Hepatocyte (in vitro differentiated cells): ENCODE measurements at regions not wholly inside any gene's neighbourhood (a gene's known extent, or its start where the extent isn't known, plus 50 kb on each side); places are given as distances from the start of the nearest gene placed in this dataset.

ENCODE experiments used
- DNase-seq: peaks from one replicate; pipeline ENCODE4 v3.0.0-alpha.2; 2016; ENCODE audit warnings: low spot score
- H2AFZ ChIP-seq: fragments of 200-600 bp; sonication (generic); 2 replicates; pipeline ENCODE4 v1.6.0; 2016; ENCODE audit warnings: antibody characterized with exemption, mild to moderate bottlenecking
- H3K27ac ChIP-seq: fragments of 200-600 bp; sonication (generic); 2 replicates; pipeline ENCODE4 v1.5.1; 2016; ENCODE audit warnings: mild to moderate bottlenecking
- H3K27me3 ChIP-seq: fragments of 200-600 bp; sonication (generic); 2 replicates; pipeline ENCODE4 v1.6.1; 2016
- H3K36me3 ChIP-seq: fragments of 200-600 bp; sonication (generic); replicated peaks from 2 replicates; pipeline ENCODE4 v1.5.1; 2016; ENCODE audit warnings: low read depth; ENCODE audit not compliant: insufficient read depth
- H3K4me1 ChIP-seq: fragments of 200-600 bp; sonication (generic); 2 replicates; pipeline ENCODE4 v1.5.1; 2016; ENCODE audit warnings: mild to moderate bottlenecking, moderate library complexity; ENCODE audit not compliant: insufficient read depth
- H3K4me2 ChIP-seq: fragments of 200-600 bp; sonication (generic); 2 replicates; pipeline ENCODE4 v1.6.0; 2016
- H3K4me3 ChIP-seq: fragments of 200-600 bp; sonication (generic); 2 replicates; pipeline ENCODE4 v1.5.1; 2016; ENCODE audit warnings: mild to moderate bottlenecking
- H3K79me2 ChIP-seq: fragments of 200-600 bp; sonication (generic); 2 replicates; pipeline ENCODE4 v1.6.0; 2017; ENCODE audit warnings: mild to moderate bottlenecking
- H3K9me2 ChIP-seq: fragments of 200-600 bp; sonication (generic); replicated peaks from 2 replicates; pipeline ENCODE4 v1.6.0; 2017; ENCODE audit warnings: mild to moderate bottlenecking; ENCODE audit not compliant: insufficient read depth
- H3K9me3 ChIP-seq: fragments of 200-600 bp; sonication (generic); 2 replicates; pipeline ENCODE4 v1.5.1; 2016; ENCODE audit warnings: low read depth, mild to moderate bottlenecking
- H4K20me1 ChIP-seq: fragments of 200-600 bp; sonication (generic); 2 replicates; pipeline ENCODE4 v1.6.0; 2016; ENCODE audit warnings: mild to moderate bottlenecking; ENCODE audit not compliant: insufficient read depth, poor library complexity, severe bottlenecking
- EZH2 ChIP-seq: fragments of 200-600 bp; sonication (generic); IDR thresholded peaks from 2 replicates; pipeline ENCODE4 v1.6.1; 2016; ENCODE audit warnings: antibody characterized with exemption, mild to moderate bottlenecking, borderline replicate concordance
- EZH2phosphoT487 ChIP-seq: fragments of 200-600 bp; sonication (generic); IDR thresholded peaks from one replicate; pipeline ENCODE4 v1.6.1; 2018; ENCODE audit warnings: antibody characterized with exemption, mild to moderate bottlenecking, low read depth, moderate library complexity; ENCODE audit not compliant: unreplicated experiment, severe bottlenecking
- WGBS: methylation state at CpG from one replicate; pipeline ENCODE4 v1.1.6; 2016; ENCODE audit warnings: low lambda C conversion rate; ENCODE audit errors: missing lambda C conversion rate; 5-methylcytosine and 5-hydroxymethylcytosine counted together
- TF ChIP-seq, protein P1 (sequence below): fragments of 200-600 bp; sonication (generic); IDR thresholded peaks from 2 replicates; pipeline ENCODE4 v1.5.1; 2016; ENCODE audit warnings: antibody characterized with exemption, mild to moderate bottlenecking; ENCODE audit not compliant: poor library complexity

DNA sequence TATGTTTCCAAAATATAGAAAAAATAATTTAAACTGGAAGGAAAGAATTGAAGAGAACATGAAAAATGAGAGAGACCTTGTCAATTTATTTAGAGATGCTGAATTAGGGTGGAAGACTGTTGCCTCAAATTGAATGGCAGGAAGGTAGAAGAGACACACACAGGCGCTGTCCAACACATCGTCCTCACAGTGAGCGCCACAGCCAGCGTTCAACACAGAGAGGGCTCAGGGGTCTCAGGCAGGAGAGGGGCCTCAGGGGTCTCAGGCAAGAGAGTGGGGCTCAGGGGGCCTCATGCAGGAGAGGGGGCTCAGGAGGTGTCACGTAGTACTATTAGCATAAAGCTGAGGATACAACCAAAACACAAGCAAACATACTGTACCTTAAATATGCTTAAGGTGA is 65.7 kb downstream of the TMEM18 start:
- Histone ChIP-seq H3K27ac (no peak overlapping the region), H4K20me1 (no peaks in the 10 kb centered on the region), H2AFZ (no peak overlapping the region), H3K36me3 (no peaks in the 10 kb centered on the region), H3K27me3 (no peaks in the 10 kb centered on the region), H3K4me1 (no peaks in the 10 kb centered on the region), H3K9me3 (no peaks in the 10 kb centered on the region), H3K4me2 (no peak overlapping the region), H3K79me2 (no peaks in the 10 kb centered on the region), H3K9me2 (no peaks in the 10 kb centered on the region), H3K4me3 (no peak overlapping the region)
- TF ChIP-seq, protein P1, sequence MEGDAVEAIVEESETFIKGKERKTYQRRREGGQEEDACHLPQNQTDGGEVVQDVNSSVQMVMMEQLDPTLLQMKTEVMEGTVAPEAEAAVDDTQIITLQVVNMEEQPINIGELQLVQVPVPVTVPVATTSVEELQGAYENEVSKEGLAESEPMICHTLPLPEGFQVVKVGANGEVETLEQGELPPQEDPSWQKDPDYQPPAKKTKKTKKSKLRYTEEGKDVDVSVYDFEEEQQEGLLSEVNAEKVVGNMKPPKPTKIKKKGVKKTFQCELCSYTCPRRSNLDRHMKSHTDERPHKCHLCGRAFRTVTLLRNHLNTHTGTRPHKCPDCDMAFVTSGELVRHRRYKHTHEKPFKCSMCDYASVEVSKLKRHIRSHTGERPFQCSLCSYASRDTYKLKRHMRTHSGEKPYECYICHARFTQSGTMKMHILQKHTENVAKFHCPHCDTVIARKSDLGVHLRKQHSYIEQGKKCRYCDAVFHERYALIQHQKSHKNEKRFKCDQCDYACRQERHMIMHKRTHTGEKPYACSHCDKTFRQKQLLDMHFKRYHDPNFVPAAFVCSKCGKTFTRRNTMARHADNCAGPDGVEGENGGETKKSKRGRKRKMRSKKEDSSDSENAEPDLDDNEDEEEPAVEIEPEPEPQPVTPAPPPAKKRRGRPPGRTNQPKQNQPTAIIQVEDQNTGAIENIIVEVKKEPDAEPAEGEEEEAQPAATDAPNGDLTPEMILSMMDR = no peak
- no peak for TF ChIP-seq EZH2phosphoT487
- no peak for TF ChIP-seq EZH2
- WGBS = 70% methylated on average over 5 of the region's 5 CpGs
- no peak for DNase-seq

DNA sequence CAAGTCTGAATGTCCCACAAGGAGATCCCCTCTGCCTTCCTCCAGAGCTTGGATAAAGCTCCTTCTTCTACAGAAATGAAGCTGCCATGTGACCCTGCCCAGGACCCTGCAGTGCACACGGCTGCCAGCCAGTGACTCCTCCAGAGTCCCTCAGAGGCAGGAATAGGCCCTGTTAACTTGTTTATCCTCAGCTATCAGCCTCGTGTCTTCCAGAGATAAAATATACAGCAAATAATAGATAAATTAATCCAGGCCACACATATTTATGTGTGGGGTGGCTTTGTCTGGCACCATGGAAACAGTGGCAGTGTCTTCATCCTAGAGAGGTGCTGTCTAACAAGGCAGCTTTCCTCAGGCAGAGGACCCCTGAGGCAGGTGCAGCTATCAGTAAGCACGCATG is 66.7 kb downstream of the TMEM18 start:
- TF ChIP-seq, protein P1 = no peak
- TF ChIP-seq EZH2 = no peak
- no peak for TF ChIP-seq EZH2phosphoT487
- H2AFZ ChIP-seq = no peak overlapping the region
- WGBS = 74% methylated on average over 3 of the region's 3 CpGs
- H3K9me2 ChIP-seq = no peaks in the 10 kb centered on the region
- DNase-seq = no peak
- no peaks in the 10 kb centered on the region for H3K4me1 ChIP-seq
- no peaks in the 10 kb centered on the region for H3K9me3 ChIP-seq
- H3K27ac ChIP-seq = no peak overlapping the region
- H3K4me2 ChIP-seq = no peak overlapping the region
- no peaks in the 10 kb centered on the region for H3K27me3 ChIP-seq
- H3K4me3 ChIP-seq = no peak overlapping the region
- no peaks in the 10 kb centered on the region for H4K20me1 ChIP-seq
- no peaks in the 10 kb centered on the region for H3K79me2 ChIP-seq
- no peaks in the 10 kb centered on the region for H3K36me3 ChIP-seq

DNA sequence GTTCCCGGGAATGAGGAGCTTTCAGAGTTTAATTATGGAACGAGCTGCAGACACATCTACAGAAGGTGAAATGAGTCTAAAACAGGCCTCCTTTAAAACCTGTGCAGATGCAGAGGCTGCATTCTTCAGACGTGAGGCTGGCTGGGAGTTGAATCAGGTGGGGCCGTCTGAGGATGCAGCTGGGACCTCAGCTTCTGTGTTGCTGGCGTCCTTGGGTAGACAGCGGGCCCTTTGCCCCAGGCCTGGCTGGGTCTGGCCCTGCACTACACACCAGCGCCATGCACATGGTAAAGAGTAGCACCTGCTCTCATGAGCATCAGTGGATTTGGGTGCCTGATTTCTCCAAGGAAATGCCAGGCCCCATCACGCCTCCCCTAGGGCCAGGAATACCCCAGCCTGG is 67.3 kb downstream of the TMEM18 start:
- Histone ChIP-seq H3K4me3 (no peak overlapping the region), H3K36me3 (no peaks in the 10 kb centered on the region), H3K4me1 (no peaks in the 10 kb centered on the region), H2AFZ (no peak overlapping the region), H3K27me3 (no peaks in the 10 kb centered on the region), H3K9me2 (no peaks in the 10 kb centered on the region), H3K79me2 (no peaks in the 10 kb centered on the region), H4K20me1 (no peaks in the 10 kb centered on the region), H3K9me3 (no peaks in the 10 kb centered on the region), H3K4me2 (no peak overlapping the region), H3K27ac (no peak overlapping the region)
- no peak for DNase-seq
- 87% methylated on average over 8 of the region's 8 CpGs for WGBS
- TF ChIP-seq EZH2phosphoT487 (no peak), EZH2 (no peak)
- TF ChIP-seq, protein P1 = no peak

DNA sequence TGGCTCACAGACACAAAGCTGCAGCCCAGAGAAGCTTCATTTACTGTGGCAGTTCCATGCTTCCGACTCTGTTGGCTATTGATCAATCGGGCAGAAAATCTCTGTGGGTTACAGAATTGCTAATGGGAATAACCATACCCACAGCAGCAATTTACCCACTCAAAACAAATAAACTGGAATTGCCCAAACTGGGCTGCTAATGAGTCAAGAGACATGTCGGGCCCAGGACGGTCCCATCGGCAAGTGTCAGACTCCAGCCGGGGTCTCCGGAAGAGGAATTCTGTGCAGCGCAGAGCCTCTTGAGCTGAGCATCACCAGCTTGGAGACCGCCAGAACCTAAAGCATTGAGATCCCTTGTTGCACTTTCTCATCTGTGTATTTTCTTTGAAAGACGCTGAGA is 67.8 kb downstream of the TMEM18 start:
- Histone ChIP-seq H3K4me3 (no peak overlapping the region), H3K9me3 (no peaks in the 10 kb centered on the region), H4K20me1 (no peaks in the 10 kb centered on the region), H3K27me3 (no peaks in the 10 kb centered on the region), H3K27ac (no peak overlapping the region), H3K4me2 (no peak overlapping the region), H3K36me3 (no peaks in the 10 kb centered on the region), H2AFZ (no peak overlapping the region), H3K4me1 (no peaks in the 10 kb centered on the region), H3K9me2 (no peaks in the 10 kb centered on the region), H3K79me2 (no peaks in the 10 kb centered on the region)
- TF ChIP-seq EZH2 = no peak
- 95% methylated on average over 10 of the region's 10 CpGs for WGBS
- DNase-seq = no peak
